ENCODE measurements at regions not wholly inside any gene's neighbourhood (a gene's known extent, or its start where the extent isn't known, plus 50 kb on each side); places are given as distances from the start of the nearest gene placed in this dataset.
A peak's percentile ranks its signal among the peaks of the same experiment; 100 is the strongest.

DNA sequence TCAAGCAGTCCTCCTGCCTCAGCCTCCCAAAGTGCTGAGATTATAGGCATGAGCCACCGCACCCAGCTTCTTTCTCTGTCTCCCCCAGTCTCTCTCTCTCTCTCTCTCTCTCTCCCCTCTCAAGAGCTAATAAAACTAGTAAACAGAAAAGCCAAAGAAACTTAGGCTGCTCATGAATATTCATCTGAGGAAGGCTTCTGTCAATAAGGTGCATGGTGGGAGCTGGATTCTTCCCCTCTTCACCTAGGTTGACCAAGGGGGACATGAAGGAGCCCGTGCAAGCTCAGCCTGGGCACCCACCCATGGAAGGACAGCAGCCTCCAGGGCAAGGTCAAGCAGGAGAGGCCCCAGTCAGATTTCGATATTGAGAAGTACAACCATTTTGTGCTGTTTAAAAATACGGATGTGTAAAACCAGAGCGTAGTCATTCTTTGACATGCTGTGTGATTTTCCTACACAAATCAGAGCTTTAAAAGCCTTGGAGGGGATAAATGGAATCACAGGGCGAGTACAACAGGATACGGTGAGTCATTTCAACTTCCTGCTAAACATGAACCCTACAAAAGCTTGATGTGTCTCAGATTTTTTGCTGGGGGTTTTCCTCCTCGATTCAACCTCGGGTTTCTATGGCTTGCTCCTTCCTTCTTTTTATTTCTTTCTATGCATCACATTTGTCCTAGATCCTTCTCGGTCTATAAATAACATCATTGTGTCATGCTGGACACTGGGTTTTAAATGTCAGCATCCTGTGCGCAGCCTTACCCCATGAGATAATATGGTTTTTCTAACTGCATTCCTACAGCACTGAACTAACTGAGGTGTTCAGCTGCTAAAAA is 368.9 kb upstream of the JARID2 start:
- no peak for TF ChIP-seq POLR2AphosphoS5 (IDR thresholded peaks at IDR 0.05)
- TF ChIP-seq POLR2A (IDR thresholded peaks at IDR 0.05), result no peak
- no peak for TF ChIP-seq CTCF (IDR thresholded peaks at IDR 0.05)
- no peak for TF ChIP-seq EP300 (IDR thresholded peaks at IDR 0.05; ENCODE audit: low read depth)
- no peak for DNase-seq
- intact Hi-C loops (cut with DNase I; ENCODE audit: low total_unique reads), result no loop called here
- 45 to 55% methylated on average over 6 to 11 of the region's 11 CpGs for WGBS, 2 donors (ENCODE audit: low coverage in 1 of 2)
- Histone ChIP-seq H3K27ac (peak overlapping the region; percentile 13 to 58 (median 51)), H3K9me3 (no peaks in the 10 kb centered on the region), H3K4me1 (peaks cover 0 to 26% (median 0%) of the 10 kb centered on the region in 4 donors), H3K36me3 (no peaks in the 10 kb centered on the region), H3K4me3 (no peak overlapping the region), H3K27me3 (no peaks in the 10 kb centered on the region)
- in situ Hi-C loops (cut with MboI; ENCODE audit: low pct_ligation_motif_present in 1 of 4, low pct_unique_long_range_greater_than_20kb in 1 of 4, low sequenced_read_pairs in 3 of 4), result no loop called here

- no peak for DNase-seq
- intact Hi-C loops (cut with DNase I; ENCODE audit: low total_unique reads) (no loop called here), in situ Hi-C loops (cut with MboI; ENCODE audit: low pct_ligation_motif_present in 1 of 4, low pct_unique_long_range_greater_than_20kb in 1 of 4, low sequenced_read_pairs in 3 of 4) (no loop called here)
- Histone ChIP-seq H3K4me1 (peaks cover 0 to 31% (median 0%) of the 10 kb centered on the region in 4 donors), H3K36me3 (no peaks in the 10 kb centered on the region), H3K27me3 (no peaks in the 10 kb centered on the region), H3K9me3 (no peaks in the 10 kb centered on the region), H3K4me3 (no peak overlapping the region), H3K27ac (no peak overlapping the region)
- 63 to 96% methylated on average over 1 to 3 of the region's 3 CpGs for WGBS, 2 donors (ENCODE audit: low coverage in 1 of 2)
- TF ChIP-seq POLR2AphosphoS5 (IDR thresholded peaks at IDR 0.05) (no peak), CTCF (IDR thresholded peaks at IDR 0.05) (no peak), EP300 (IDR thresholded peaks at IDR 0.05; ENCODE audit: low read depth) (no peak), POLR2A (IDR thresholded peaks at IDR 0.05) (no peak)
These were observed 368.1 kb upstream of the JARID2 start for GRCh38 chr6:14877758-14878157.

GRCh38 chr6:14880052-14880451 is 365.8 kb upstream of the JARID2 start:
- Histone ChIP-seq H3K9me3 (no peaks in the 10 kb centered on the region), H3K4me3 (no peak overlapping the region), H3K36me3 (no peaks in the 10 kb centered on the region), H3K27me3 (no peaks in the 10 kb centered on the region), H3K27ac (peak overlapping the region in 1 of 4 donors; percentile 14), H3K4me1 (peaks cover 0 to 44% (median 0%) of the 10 kb centered on the region in 4 donors)
- no peak for DNase-seq
- intact Hi-C loops (cut with DNase I; ENCODE audit: low total_unique reads) (no loop called here), in situ Hi-C loops (cut with MboI; ENCODE audit: low pct_ligation_motif_present in 1 of 4, low pct_unique_long_range_greater_than_20kb in 1 of 4, low sequenced_read_pairs in 3 of 4) (no loop called here)
- TF ChIP-seq EP300 (IDR thresholded peaks at IDR 0.05; ENCODE audit: low read depth) (no peak), POLR2AphosphoS5 (IDR thresholded peaks at IDR 0.05) (no peak), CTCF (IDR thresholded peaks at IDR 0.05) (no peak), POLR2A (IDR thresholded peaks at IDR 0.05) (no peak)
- 94 to 97% methylated on average over 3 to 9 of the region's 9 CpGs for WGBS, 2 donors (ENCODE audit: low coverage in 1 of 2)

DNA sequence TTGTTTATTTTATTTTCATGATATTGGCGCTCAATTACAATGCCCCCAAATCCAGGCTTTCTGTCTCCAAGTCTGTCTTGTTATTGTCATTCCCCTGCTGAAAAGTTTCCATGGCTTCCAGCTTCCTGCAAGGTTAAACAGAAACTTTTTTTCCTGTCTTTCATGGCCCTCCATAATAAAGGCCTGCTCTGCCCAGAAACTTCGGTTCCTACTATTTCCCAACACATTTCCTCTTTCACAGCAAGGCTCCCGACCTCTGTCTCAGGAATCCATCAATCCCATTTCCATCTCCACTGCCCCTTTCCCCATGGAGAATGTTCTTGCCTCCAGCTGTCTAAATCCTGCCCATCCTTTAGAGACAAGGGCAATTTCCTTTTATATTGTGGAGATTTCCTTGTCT is 365.2 kb upstream of the JARID2 start:
- peak overlapping the region in 1 of 4 donors; percentile 21 for H3K27ac ChIP-seq
- DNase-seq, result no peak

More for the DNA sequence above, 365.2 kb upstream of the JARID2 start:
- 56 to 60% methylated on average over 3 of the region's 3 CpGs for WGBS, 2 donors (ENCODE audit: low coverage in 1 of 2)
- Histone ChIP-seq H3K4me1 (peaks cover 0 to 44% (median 0%) of the 10 kb centered on the region in 4 donors), H3K4me3 (no peak overlapping the region), H3K27me3 (no peaks in the 10 kb centered on the region), H3K9me3 (no peaks in the 10 kb centered on the region), H3K36me3 (no peaks in the 10 kb centered on the region)
- in situ Hi-C loops (cut with MboI; ENCODE audit: low pct_ligation_motif_present in 1 of 4, low pct_unique_long_range_greater_than_20kb in 1 of 4, low sequenced_read_pairs in 3 of 4), result no loop called here
- intact Hi-C loops (cut with DNase I; ENCODE audit: low total_unique reads), result no loop called here
- TF ChIP-seq EP300 (IDR thresholded peaks at IDR 0.05; ENCODE audit: low read depth) (no peak), CTCF (IDR thresholded peaks at IDR 0.05) (no peak), POLR2AphosphoS5 (IDR thresholded peaks at IDR 0.05) (no peak), POLR2A (IDR thresholded peaks at IDR 0.05) (no peak)
